H9 (cell line): ENCODE measurements at regions not wholly inside any gene's neighbourhood (a gene's known extent, or its start where the extent isn't known, plus 50 kb on each side); places are given as distances from the start of the nearest gene placed in this dataset.
A peak's percentile ranks its signal among the peaks of the same experiment; 100 is the strongest.
"Not testable (repeated sequence)": the region's sequence is repeated elsewhere in the genome, so short reads cannot be mapped to it uniquely, and the experiment has no call there.

Experiments
- DNase-seq: peaks from one replicate; pipeline ENCODE4 v3.0.0-alpha.2; 2017
- H2AFZ ChIP-seq: one replicate; pipeline ENCODE4 v1.6.1; 2013; ENCODE audit warnings: mild to moderate bottlenecking, low read length, control low read depth, moderate library complexity
- H2AK5ac ChIP-seq: 2 replicates; pipeline ENCODE4 v1.6.1; 2013; ENCODE audit warnings: low read length, control low read depth, mixed read lengths; ENCODE audit not compliant: insufficient read length
- H2BK120ac ChIP-seq: one replicate; pipeline ENCODE4 v1.6.1; 2013; ENCODE audit warnings: low read depth, mild to moderate bottlenecking, low read length, control low read depth, inconsistent platforms; ENCODE audit not compliant: poor library complexity, severe bottlenecking
- H2BK12ac ChIP-seq: 2 replicates; pipeline ENCODE4 v1.6.1; 2013; ENCODE audit warnings: low read length, control low read depth, mixed read lengths, low read depth; ENCODE audit not compliant: insufficient read length
- H2BK15ac ChIP-seq: 2 replicates; pipeline ENCODE4 v1.6.1; 2013; ENCODE audit warnings: low read depth, low read length, control low read depth
- H2BK20ac ChIP-seq: one replicate; pipeline ENCODE4 v1.6.1; 2013; ENCODE audit warnings: low read depth, mild to moderate bottlenecking, low read length, control low read depth, inconsistent platforms; ENCODE audit not compliant: poor library complexity, severe bottlenecking
- H2BK5ac ChIP-seq: 2 replicates; pipeline ENCODE4 v1.6.1; 2013; ENCODE audit warnings: low read length, control low read depth, mixed read lengths; ENCODE audit not compliant: insufficient read length
- H3K14ac ChIP-seq: 2 replicates; pipeline ENCODE4 v1.6.1; 2013; ENCODE audit warnings: low read length, control low read depth; ENCODE audit not compliant: insufficient read depth
- H3K18ac ChIP-seq: 2 replicates; pipeline ENCODE4 v1.6.1; 2013; ENCODE audit warnings: low read depth, mild to moderate bottlenecking, mixed read lengths, low read length, control low read depth; ENCODE audit not compliant: insufficient read length
- H3K23ac ChIP-seq: 2 replicates; pipeline ENCODE4 v1.6.1; 2013; ENCODE audit warnings: low read length, control low read depth, mixed read lengths, low read depth; ENCODE audit not compliant: insufficient read length
- H3K23me2 ChIP-seq: 2 replicates; pipeline ENCODE4 v1.6.1; 2013; ENCODE audit warnings: low read depth, mild to moderate bottlenecking, mixed read lengths, low read length, control low read depth; ENCODE audit not compliant: insufficient read length, poor library complexity, severe bottlenecking
- H3K27ac ChIP-seq: 2 replicates; pipeline ENCODE4 v1.5.1; 2013; ENCODE audit warnings: low read length, control low read depth, mixed read lengths, low read depth; ENCODE audit not compliant: insufficient read length
- H3K27me3 ChIP-seq: 2 replicates; pipeline ENCODE4 v1.6.1; 2013; ENCODE audit warnings: low read length, control low read depth, inconsistent platforms; ENCODE audit not compliant: insufficient read depth
- H3K4ac ChIP-seq: 2 replicates; pipeline ENCODE4 v1.6.1; 2013; ENCODE audit warnings: low read depth, mild to moderate bottlenecking, control low read depth, inconsistent platforms, low read length, moderate library complexity
- H3K4me1 ChIP-seq: 2 replicates; pipeline ENCODE4 v1.6.1; 2013; ENCODE audit warnings: low read length, control low read depth, inconsistent platforms; ENCODE audit not compliant: insufficient read depth
- H3K4me2 ChIP-seq: 2 replicates; pipeline ENCODE4 v1.6.1; 2013; ENCODE audit warnings: low read length, control low read depth, mixed read lengths; ENCODE audit not compliant: insufficient read length, insufficient read depth
- H3K56ac ChIP-seq: 2 replicates; pipeline ENCODE4 v1.6.1; 2013; ENCODE audit warnings: low read depth, mild to moderate bottlenecking, mixed read lengths, low read length, control low read depth; ENCODE audit not compliant: insufficient read length
- H3K79me1 ChIP-seq: 2 replicates; pipeline ENCODE4 v1.6.1; 2013; ENCODE audit warnings: low read depth, mild to moderate bottlenecking, moderate library complexity, low read length, control low read depth, inconsistent platforms; ENCODE audit not compliant: insufficient read depth, poor library complexity, severe bottlenecking
- H3K79me2 ChIP-seq: 2 replicates; pipeline ENCODE4 v1.6.1; 2013; ENCODE audit warnings: low read length, control low read depth, inconsistent platforms; ENCODE audit not compliant: insufficient read depth
- H3K9ac ChIP-seq: 2 replicates; pipeline ENCODE4 v1.6.1; 2013; ENCODE audit warnings: low read length, control low read depth, mixed read lengths; ENCODE audit not compliant: insufficient read length; ENCODE audit errors: extremely low read depth
- H3K9me3 ChIP-seq: one replicate; pipeline ENCODE4 v1.6.1; 2013; ENCODE audit warnings: low read depth, low read length, inconsistent platforms; ENCODE audit not compliant: control insufficient read depth
- H3T11ph ChIP-seq: one replicate; pipeline ENCODE4 v1.6.1; 2013; ENCODE audit warnings: mild to moderate bottlenecking, low read length, control low read depth, inconsistent platforms
- H4K20me1 ChIP-seq: one replicate; pipeline ENCODE4 v1.6.1; 2013; ENCODE audit not compliant: control insufficient read depth, insufficient read length, insufficient read depth
- H4K5ac ChIP-seq: 2 replicates; pipeline ENCODE4 v1.6.1; 2013; ENCODE audit warnings: low read depth, mild to moderate bottlenecking, mixed read lengths, low read length, control low read depth; ENCODE audit not compliant: insufficient read length
- H4K8ac ChIP-seq: replicated peaks from 2 replicates; pipeline ENCODE4 v1.6.1; 2013; ENCODE audit warnings: low read length, control low read depth, mixed read lengths, low read depth; ENCODE audit not compliant: insufficient read length
- H4K91ac ChIP-seq: 2 replicates; pipeline ENCODE4 v1.6.1; 2013; ENCODE audit warnings: low read depth, mild to moderate bottlenecking, moderate library complexity, mixed read lengths, low read length, control low read depth; ENCODE audit not compliant: insufficient read length
- H3K27ac Mint-ChIP-seq, 3 experiments: 2 replicates in 2 of 3; 3 replicates in 1 of 3; pipeline ENCODE4 v1.8.0; 2020 to 2021; ENCODE audit warnings: mixed read lengths in 3 of 3, mild to moderate bottlenecking in 1 of 3, moderate library complexity in 1 of 3
- H3K27me3 Mint-ChIP-seq: 2 replicates; pipeline ENCODE4 v1.8.0; 2021; ENCODE audit warnings: low read depth, mild to moderate bottlenecking, moderate library complexity, mixed read lengths
- H3K36me3 Mint-ChIP-seq, 3 experiments: 2 replicates in 2 of 3; 3 replicates in 1 of 3; pipeline ENCODE4 v1.8.0; 2020 to 2021; ENCODE audit warnings: low read depth in 3 of 3, mixed read lengths in 3 of 3; ENCODE audit not compliant: insufficient read depth in 1 of 3
- H3K4me1 Mint-ChIP-seq, 2 experiments: 2 replicates each; pipeline ENCODE4 v1.8.0; 2020; ENCODE audit warnings: mixed read lengths in 2 of 2
- H3K4me3 Mint-ChIP-seq, 2 experiments: 2 replicates in 1 of 2; 3 replicates in 1 of 2; pipeline ENCODE4 v1.8.0; 2020 to 2021; ENCODE audit warnings: mild to moderate bottlenecking in 2 of 2, mixed read lengths in 2 of 2, moderate library complexity in 1 of 2
- H3K9me3 Mint-ChIP-seq, 2 experiments: 2 replicates in 1 of 2; 3 replicates in 1 of 2; pipeline ENCODE4 v1.8.0; 2020; ENCODE audit warnings: mild to moderate bottlenecking in 2 of 2, mixed read lengths in 2 of 2, moderate library complexity in 1 of 2
- WGBS: extraction: QIAGEN DNeasy Blood & Tissue Kit; methylation state at CpG from one replicate; pipeline ENCODE4 v1.1.7; 2013; ENCODE audit warnings: missing lambda C conversion rate, low lambda C conversion rate, mixed read lengths; ENCODE audit not compliant: insufficient read length; ENCODE audit errors: extremely low coverage; 5-methylcytosine and 5-hydroxymethylcytosine counted together

DNA sequence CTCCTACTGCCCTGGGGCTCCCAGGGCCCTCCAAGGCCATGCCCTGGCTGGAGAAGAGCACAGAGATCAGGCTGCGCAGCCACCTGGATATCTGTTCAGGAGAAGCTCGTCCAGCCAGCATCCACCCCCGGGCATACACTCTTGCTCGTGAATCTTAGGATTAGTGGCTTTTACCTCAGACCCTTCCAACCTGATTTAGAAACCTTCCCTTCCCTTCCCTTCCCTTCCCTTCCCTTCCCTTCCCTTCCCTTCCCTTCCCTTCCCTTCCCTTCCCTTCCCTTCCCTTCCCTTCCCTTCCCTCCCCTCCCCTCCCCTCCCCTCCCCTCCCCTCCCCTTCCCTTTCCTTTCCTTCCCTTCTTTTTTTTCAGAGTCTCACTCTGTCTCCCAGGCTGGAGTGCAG lies 99.7 kb upstream of the YWHAQ start:
- H2BK120ac ChIP-seq, H2BK5ac ChIP-seq, H3K23me2 ChIP-seq, H2BK15ac ChIP-seq, H3K14ac ChIP-seq, H3K9me3 ChIP-seq, H3K18ac ChIP-seq, H4K5ac ChIP-seq, H4K20me1 ChIP-seq, H3K79me2 ChIP-seq, H3K9ac ChIP-seq, H3K23ac ChIP-seq, H3T11ph ChIP-seq, DNase-seq, H3K4me1 ChIP-seq, H3K79me1 ChIP-seq, H3K4ac ChIP-seq, H2AFZ ChIP-seq, H2BK12ac ChIP-seq, H4K91ac ChIP-seq, H3K36me3 Mint-ChIP-seq, H3K27ac ChIP-seq, H3K56ac ChIP-seq, H2AK5ac ChIP-seq, H2BK20ac ChIP-seq, H4K8ac ChIP-seq, H3K4me3 Mint-ChIP-seq, H3K27me3 ChIP-seq, H3K27me3 Mint-ChIP-seq, H3K4me2 ChIP-seq: not testable (repeated sequence)
- no CpG with 5 or more reads among the region's 4 CpGs for WGBS
- peak overlapping the region in 1 of 3 experiments; percentile 18; a peak in 1 of 7 replicates for H3K27ac Mint-ChIP-seq
- peaks cover 7 to 12% of the 10 kb centered on the region in 2 experiments for H3K9me3 Mint-ChIP-seq
- peaks cover 6 to 10% of the 10 kb centered on the region in 2 experiments; a peak in 3 of 4 replicates for H3K4me1 Mint-ChIP-seq
